ENCODE measurements at regions not wholly inside any gene's neighbourhood (a gene's known extent, or its start where the extent isn't known, plus 50 kb on each side); places are given as distances from the start of the nearest gene placed in this dataset.

DNA sequence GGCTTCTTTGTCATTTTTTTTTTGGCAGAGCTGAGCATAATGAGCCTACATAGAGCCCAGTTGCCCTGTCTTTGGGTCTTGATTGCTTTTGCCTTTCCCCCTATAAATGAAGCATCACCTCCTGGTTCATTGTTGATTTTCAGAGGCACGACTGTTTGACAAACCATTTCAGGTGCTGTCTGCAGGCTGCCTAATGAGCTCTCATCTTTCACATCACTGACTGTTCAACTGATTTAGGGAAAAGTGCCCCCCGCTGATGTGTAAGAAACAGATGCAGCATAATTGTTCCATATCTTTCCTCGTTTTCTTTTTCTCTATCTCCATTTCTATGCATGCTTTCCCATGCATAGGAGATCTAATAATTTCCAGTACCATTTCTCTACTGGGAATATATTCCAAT is 338.6 kb downstream of the TMEM38B start:
- Histone ChIP-seq H2AFZ (ENCODE audit: low read depth, low read length) (no peak overlapping the region), H3K4me3 (replicated peaks in 1 of 3; ENCODE audit: insufficient read depth in 1 of 3, low read depth in 1 of 3, low read length in 3 of 3) (no peak overlapping the region), H3K9me1 (replicated peaks; ENCODE audit: control insufficient read depth, extremely low read depth, insufficient read depth, low read length) (no peaks in the 10 kb centered on the region), H4K20me1 (replicated peaks; ENCODE audit: control insufficient read depth, extremely low read depth, insufficient read depth, low read length) (no peaks in the 10 kb centered on the region), H3K4me1 (ENCODE audit: control insufficient read depth, extremely low read depth, insufficient read depth, low read length) (no peaks in the 10 kb centered on the region), H3K9ac (replicated peaks; ENCODE audit: extremely low read depth, insufficient read depth, low read length) (no peak overlapping the region), H3K27ac (ENCODE audit: insufficient read depth, low read depth, low read length) (no peak overlapping the region), H3K36me3 (ENCODE audit: control insufficient read depth in 2 of 2, extremely low read depth in 1 of 2, insufficient read depth in 2 of 2, low read length in 2 of 2) (no peaks in the 10 kb centered on the region), H3K4me2 (ENCODE audit: insufficient read depth, low read length) (no peak overlapping the region), H3K9me3 (replicated peaks; ENCODE audit: control insufficient read depth, insufficient read depth, low read length) (peaks cover 6% of the 10 kb centered on the region), H3K27me3 (ENCODE audit: control insufficient read depth in 2 of 2, insufficient read depth in 2 of 2, low read length in 2 of 2) (no peaks in the 10 kb centered on the region), H3K79me2 (ENCODE audit: control insufficient read depth, insufficient read depth, low read length) (no peaks in the 10 kb centered on the region)
- BruUV-seq (replicated peaks) = no TSS peak
- no peak for FAIRE-seq
- intact Hi-C loops (cut with micrococcal nuclease) = no loop called here
- dilution Hi-C loops (cut with MboI; ENCODE audit: extremely low pct_ligation_motif_present, low sequenced_read_pairs) = no loop called here
- CTCF ChIA-PET = no interaction called here
- DNase-seq (ENCODE audit: low read depth, low spot score) = no peak
- POLR2A ChIA-PET = no interaction called here
- TF ChIP-seq JUN (IDR thresholded peaks at IDR 0.05; ENCODE audit: borderline replicate concordance, insufficient read depth, insufficient read length, low read depth) (no peak), GATA2 (IDR thresholded peaks at IDR 0.05; ENCODE audit: insufficient read depth, insufficient read length, low read depth, low read length) (no peak), POLR2A (IDR thresholded peaks at IDR 0.05; ENCODE audit: low read depth, low read length) (no peak), POLR2AphosphoS5 (IDR thresholded peaks at IDR 0.05; ENCODE audit: insufficient read depth, low read depth, low read length) (no peak), EZH2 (IDR thresholded peaks at IDR 0.05; ENCODE audit: borderline replicate concordance, low read depth, low read length, severe bottlenecking) (no peak), FOS (IDR thresholded peaks at IDR 0.05; ENCODE audit: borderline replicate concordance, insufficient read depth, low read length) (no peak), MYC (IDR thresholded peaks at IDR 0.05; ENCODE audit: low read depth, low read length) (no peak)
- TF ChIP-seq, protein P1, sequence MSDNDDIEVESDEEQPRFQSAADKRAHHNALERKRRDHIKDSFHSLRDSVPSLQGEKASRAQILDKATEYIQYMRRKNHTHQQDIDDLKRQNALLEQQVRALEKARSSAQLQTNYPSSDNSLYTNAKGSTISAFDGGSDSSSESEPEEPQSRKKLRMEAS (IDR thresholded peaks at IDR 0.05; ENCODE audit: insufficient read depth, insufficient read length) = no peak
- TF ChIP-seq, protein P2, sequence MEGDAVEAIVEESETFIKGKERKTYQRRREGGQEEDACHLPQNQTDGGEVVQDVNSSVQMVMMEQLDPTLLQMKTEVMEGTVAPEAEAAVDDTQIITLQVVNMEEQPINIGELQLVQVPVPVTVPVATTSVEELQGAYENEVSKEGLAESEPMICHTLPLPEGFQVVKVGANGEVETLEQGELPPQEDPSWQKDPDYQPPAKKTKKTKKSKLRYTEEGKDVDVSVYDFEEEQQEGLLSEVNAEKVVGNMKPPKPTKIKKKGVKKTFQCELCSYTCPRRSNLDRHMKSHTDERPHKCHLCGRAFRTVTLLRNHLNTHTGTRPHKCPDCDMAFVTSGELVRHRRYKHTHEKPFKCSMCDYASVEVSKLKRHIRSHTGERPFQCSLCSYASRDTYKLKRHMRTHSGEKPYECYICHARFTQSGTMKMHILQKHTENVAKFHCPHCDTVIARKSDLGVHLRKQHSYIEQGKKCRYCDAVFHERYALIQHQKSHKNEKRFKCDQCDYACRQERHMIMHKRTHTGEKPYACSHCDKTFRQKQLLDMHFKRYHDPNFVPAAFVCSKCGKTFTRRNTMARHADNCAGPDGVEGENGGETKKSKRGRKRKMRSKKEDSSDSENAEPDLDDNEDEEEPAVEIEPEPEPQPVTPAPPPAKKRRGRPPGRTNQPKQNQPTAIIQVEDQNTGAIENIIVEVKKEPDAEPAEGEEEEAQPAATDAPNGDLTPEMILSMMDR (IDR thresholded peaks at IDR 0.05; ENCODE audit: extremely low read depth in 1 of 2, insufficient read depth in 1 of 2, low read depth in 1 of 2, low read length in 2 of 2) = no peak
